Endothelial cell (in vitro differentiated cells): ENCODE measurements at regions not wholly inside any gene's neighbourhood (a gene's known extent, or its start where the extent isn't known, plus 50 kb on each side); places are given as distances from the start of the nearest gene placed in this dataset.

Source experiments
- DNase-seq: peaks from one replicate; pipeline ENCODE4 v3.0.0; 2021; ENCODE audit warnings: low spot score
- H3K27ac Mint-ChIP-seq: one replicate; pipeline ENCODE4 v1.8.0; 2021; ENCODE audit warnings: mixed read lengths, inconsistent platforms; ENCODE audit not compliant: unreplicated experiment
- H3K27me3 Mint-ChIP-seq: one replicate; pipeline ENCODE4 v1.8.0; 2021; ENCODE audit warnings: mild to moderate bottlenecking, moderate library complexity, mixed read lengths, inconsistent platforms; ENCODE audit not compliant: unreplicated experiment
- H3K36me3 Mint-ChIP-seq: one replicate; pipeline ENCODE4 v1.8.0; 2021; ENCODE audit warnings: mild to moderate bottlenecking, low read depth, mixed read lengths, inconsistent platforms; ENCODE audit not compliant: unreplicated experiment
- H3K4me1 Mint-ChIP-seq: one replicate; pipeline ENCODE4 v1.8.0; 2021; ENCODE audit warnings: mild to moderate bottlenecking, mixed read lengths, inconsistent platforms; ENCODE audit not compliant: unreplicated experiment
- H3K4me3 Mint-ChIP-seq: one replicate; pipeline ENCODE4 v1.8.0; 2021; ENCODE audit warnings: mild to moderate bottlenecking, mixed read lengths, inconsistent platforms; ENCODE audit not compliant: unreplicated experiment
- H3K9me3 Mint-ChIP-seq: one replicate; pipeline ENCODE4 v1.8.0; 2021; ENCODE audit warnings: mixed read lengths, inconsistent platforms; ENCODE audit not compliant: unreplicated experiment
- CTCF ChIP-seq: fragments of 200-600 bp; sonication (generic); IDR thresholded peaks from one replicate; pipeline ENCODE4 v1.5.0; 2021; ENCODE audit warnings: antibody characterized with exemption; ENCODE audit not compliant: unreplicated experiment

GRCh38 chr6:51249798-51250197 lies 431.1 kb downstream of the TFAP2B start:
- Mint-ChIP-seq H3K36me3 (no peaks in the 10 kb centered on the region), H3K27ac (no peak overlapping the region), H3K4me1 (no peaks in the 10 kb centered on the region), H3K27me3 (no peaks in the 10 kb centered on the region), H3K9me3 (no peaks in the 10 kb centered on the region), H3K4me3 (no peak overlapping the region)
- no peak for DNase-seq
- no peak for TF ChIP-seq CTCF

GRCh38 chr6:51250317-51250716 lies 431.6 kb downstream of the TFAP2B start:
- no peaks in the 10 kb centered on the region for H3K27me3 Mint-ChIP-seq
- no peaks in the 10 kb centered on the region for H3K4me1 Mint-ChIP-seq
- no peak overlapping the region for H3K27ac Mint-ChIP-seq
- no peaks in the 10 kb centered on the region for H3K36me3 Mint-ChIP-seq
- TF ChIP-seq CTCF: no peak
- no peak overlapping the region for H3K4me3 Mint-ChIP-seq
- no peaks in the 10 kb centered on the region for H3K9me3 Mint-ChIP-seq
- DNase-seq: no peak

GRCh38 chr6:51257938-51258337 lies 439.3 kb downstream of the TFAP2B start:
- no peak for TF ChIP-seq CTCF
- Mint-ChIP-seq H3K27ac (no peak overlapping the region), H3K27me3 (no peaks in the 10 kb centered on the region), H3K4me3 (no peak overlapping the region), H3K9me3 (no peaks in the 10 kb centered on the region), H3K36me3 (no peaks in the 10 kb centered on the region), H3K4me1 (no peaks in the 10 kb centered on the region)
- no peak for DNase-seq

- Mint-ChIP-seq H3K9me3 (no peaks in the 10 kb centered on the region), H3K4me3 (no peak overlapping the region), H3K27ac (no peak overlapping the region), H3K36me3 (no peaks in the 10 kb centered on the region), H3K4me1 (no peaks in the 10 kb centered on the region), H3K27me3 (no peaks in the 10 kb centered on the region)
- no peak for TF ChIP-seq CTCF
- DNase-seq: no peak
Measured at GRCh38 chr6:51260003-51260402, 441.3 kb downstream of the TFAP2B start.

- Mint-ChIP-seq H3K9me3 (no peaks in the 10 kb centered on the region), H3K4me3 (no peak overlapping the region)
Measured at GRCh38 chr6:51261691-51262090, 443.0 kb downstream of the TFAP2B start.

More at GRCh38 chr6:51261691-51262090, 443.0 kb downstream of the TFAP2B start:
- H3K4me1 Mint-ChIP-seq: no peaks in the 10 kb centered on the region
- no peak overlapping the region for H3K27ac Mint-ChIP-seq
- no peak for DNase-seq
- H3K36me3 Mint-ChIP-seq: no peaks in the 10 kb centered on the region
- no peak for TF ChIP-seq CTCF
- H3K27me3 Mint-ChIP-seq: no peaks in the 10 kb centered on the region
